ENCODE measurements at regions not wholly inside any gene's neighbourhood (a gene's known extent, or its start where the extent isn't known, plus 50 kb on each side); places are given as distances from the start of the nearest gene placed in this dataset.

DNA sequence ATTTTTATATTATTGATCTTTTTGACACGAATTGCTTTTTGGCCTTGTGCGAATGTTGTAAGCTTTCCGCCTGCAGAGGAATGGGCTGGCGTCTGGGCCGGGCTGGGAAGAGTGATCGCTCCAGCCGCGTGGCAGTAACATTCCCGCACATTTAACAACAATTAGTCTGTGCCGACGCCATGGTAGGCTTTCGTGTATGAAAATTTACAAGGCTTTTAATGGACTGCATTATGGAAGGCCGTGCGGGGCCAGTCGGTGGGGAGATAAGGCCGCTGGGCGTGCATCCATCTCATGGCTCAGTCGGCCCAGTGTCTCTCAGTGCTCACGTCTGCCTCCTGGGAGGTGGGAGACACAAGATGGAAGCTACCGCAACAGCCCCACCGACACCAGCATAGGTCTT is 142.2 kb downstream of the PHETA1 start:
- intact Hi-C loops (cut with DNase I): no loop called here
- Histone ChIP-seq H3K27ac (no peak overlapping the region), H3K36me3 (no peaks in the 10 kb centered on the region), H3K27me3 (peaks cover 0 to 20% (median 0%) of the 10 kb centered on the region in 9 donors), H3K4me1 (no peaks in the 10 kb centered on the region), H3K9me3 (no peaks in the 10 kb centered on the region), H3K4me3 (no peak overlapping the region)
- ATAC-seq: no peak
- no peak for DNase-seq
- 87 to 91% (median 88%) methylated on average over 21 of the region's 21 CpGs for WGBS, 4 donors
- TF ChIP-seq, protein P1, sequence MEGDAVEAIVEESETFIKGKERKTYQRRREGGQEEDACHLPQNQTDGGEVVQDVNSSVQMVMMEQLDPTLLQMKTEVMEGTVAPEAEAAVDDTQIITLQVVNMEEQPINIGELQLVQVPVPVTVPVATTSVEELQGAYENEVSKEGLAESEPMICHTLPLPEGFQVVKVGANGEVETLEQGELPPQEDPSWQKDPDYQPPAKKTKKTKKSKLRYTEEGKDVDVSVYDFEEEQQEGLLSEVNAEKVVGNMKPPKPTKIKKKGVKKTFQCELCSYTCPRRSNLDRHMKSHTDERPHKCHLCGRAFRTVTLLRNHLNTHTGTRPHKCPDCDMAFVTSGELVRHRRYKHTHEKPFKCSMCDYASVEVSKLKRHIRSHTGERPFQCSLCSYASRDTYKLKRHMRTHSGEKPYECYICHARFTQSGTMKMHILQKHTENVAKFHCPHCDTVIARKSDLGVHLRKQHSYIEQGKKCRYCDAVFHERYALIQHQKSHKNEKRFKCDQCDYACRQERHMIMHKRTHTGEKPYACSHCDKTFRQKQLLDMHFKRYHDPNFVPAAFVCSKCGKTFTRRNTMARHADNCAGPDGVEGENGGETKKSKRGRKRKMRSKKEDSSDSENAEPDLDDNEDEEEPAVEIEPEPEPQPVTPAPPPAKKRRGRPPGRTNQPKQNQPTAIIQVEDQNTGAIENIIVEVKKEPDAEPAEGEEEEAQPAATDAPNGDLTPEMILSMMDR (IDR thresholded peaks at IDR 0.05): no peak

DNA sequence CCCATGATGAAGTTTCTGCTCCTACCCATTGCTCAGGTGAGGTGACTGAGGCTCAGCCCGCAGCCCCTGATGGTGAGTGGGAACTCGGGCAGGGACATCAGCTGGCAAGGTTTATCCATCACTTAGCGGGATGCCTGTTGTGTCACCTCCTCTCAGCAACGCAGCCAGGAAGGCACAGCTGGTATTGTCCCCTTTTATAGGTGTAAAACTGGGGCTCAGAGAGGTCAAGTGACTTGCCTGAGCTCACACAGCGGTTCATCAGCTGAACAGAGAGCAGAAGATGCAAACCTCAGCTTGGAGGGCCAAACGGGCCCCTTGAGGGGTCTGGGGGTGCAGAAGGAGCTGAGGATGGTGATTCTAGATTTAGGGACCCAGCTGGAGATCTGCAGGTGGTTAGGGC is 143.6 kb downstream of the PHETA1 start:
- intact Hi-C loops (cut with DNase I): no loop called here
- H3K4me1 ChIP-seq: no peaks in the 10 kb centered on the region
- H3K9me3 ChIP-seq: no peaks in the 10 kb centered on the region
- H3K27me3 ChIP-seq: peaks cover 0 to 9% (median 0%) of the 10 kb centered on the region in 9 donors
- H3K27ac ChIP-seq: no peak overlapping the region
- H3K36me3 ChIP-seq: no peaks in the 10 kb centered on the region
- H3K4me3 ChIP-seq: no peak overlapping the region
- 83 to 86% (median 84%) methylated on average over 6 of the region's 6 CpGs for WGBS, 4 donors
- no peak for TF ChIP-seq POLR2A (IDR thresholded peaks at IDR 0.05)
- TF ChIP-seq, protein P1 (IDR thresholded peaks at IDR 0.05): no peak
- ATAC-seq: no peak
- DNase-seq: no peak

DNA sequence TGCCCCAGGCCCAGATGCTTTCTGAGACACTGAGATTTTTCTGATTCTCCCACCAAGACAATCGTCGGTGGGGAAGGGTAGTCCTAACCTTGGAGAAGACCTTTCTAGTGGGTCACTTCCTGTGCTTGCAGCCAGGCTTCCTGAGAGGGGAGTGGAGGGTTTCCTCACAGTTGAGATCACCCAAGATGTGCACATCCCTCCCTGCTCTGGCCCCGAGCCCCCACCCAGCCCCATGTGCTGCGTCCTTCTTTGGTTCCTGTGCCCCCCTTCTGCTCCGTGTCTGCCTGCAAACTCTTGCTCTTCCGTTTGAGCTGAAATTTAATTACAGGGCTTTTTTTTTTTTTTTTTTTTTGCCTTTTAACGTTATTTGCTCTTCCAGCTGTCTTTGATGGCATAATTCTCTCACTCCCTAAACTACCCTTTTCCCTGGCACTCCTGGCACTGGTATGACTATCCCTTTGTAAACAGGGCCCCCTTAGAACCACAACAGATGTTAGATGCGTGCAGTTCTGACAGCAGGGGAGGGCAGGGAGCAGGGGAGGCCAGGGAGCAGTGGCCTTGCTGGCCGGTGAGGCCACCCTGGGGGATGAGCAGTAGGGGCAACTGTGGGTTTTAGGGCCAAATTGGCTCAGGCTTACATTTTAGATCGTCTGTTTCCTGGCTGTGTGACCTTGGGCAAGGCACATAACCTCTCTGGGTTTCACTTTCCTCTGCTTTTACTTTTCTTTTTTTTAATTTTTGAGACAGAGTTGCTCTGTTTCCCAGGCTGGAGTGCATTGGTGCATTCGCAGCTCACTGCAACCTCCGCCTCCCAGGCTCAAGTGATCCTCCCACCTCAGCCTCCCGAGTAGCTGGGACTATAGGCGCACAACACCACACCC is 144.5 kb downstream of the PHETA1 start:
- no peaks in the 10 kb centered on the region for H3K9me3 ChIP-seq
- intact Hi-C loops (cut with DNase I): no loop called here
- TF ChIP-seq, protein P1 (IDR thresholded peaks at IDR 0.05): no peak
- no peak for TF ChIP-seq POLR2A (IDR thresholded peaks at IDR 0.05)
- WGBS, 4 donors: 45 to 49% (median 48%) methylated on average over 14 of the region's 14 CpGs
- no peak overlapping the region for H3K4me3 ChIP-seq
- no peak for ATAC-seq
- H3K27me3 ChIP-seq: peaks cover 0 to 10% (median 0%) of the 10 kb centered on the region in 9 donors
- no peak for DNase-seq
- no peak overlapping the region for H3K27ac ChIP-seq
- no peaks in the 10 kb centered on the region for H3K4me1 ChIP-seq
- no peaks in the 10 kb centered on the region for H3K36me3 ChIP-seq

DNA sequence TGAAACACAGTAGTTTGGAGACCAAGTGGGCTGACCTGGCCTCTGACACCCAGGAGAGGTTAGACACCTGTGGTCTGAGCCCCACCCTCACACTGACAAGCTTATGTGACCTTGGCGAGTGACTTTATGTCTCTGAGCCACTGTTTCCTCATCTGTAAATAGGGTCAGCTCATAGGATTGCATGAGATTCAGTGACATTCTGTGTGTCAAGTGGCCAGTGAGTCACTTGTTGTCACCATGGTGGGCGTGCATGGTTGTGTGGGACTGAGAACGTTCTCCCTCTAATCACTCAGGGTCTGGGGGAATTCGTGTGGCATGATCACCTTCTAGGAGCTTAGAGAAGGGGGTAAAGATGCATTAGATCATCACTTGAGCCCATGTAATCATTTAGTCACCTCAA is 146.4 kb downstream of the PHETA1 start:
- DNase-seq: no peak
- intact Hi-C loops (cut with DNase I): no loop called here
- Histone ChIP-seq H3K27ac (no peak overlapping the region), H3K4me3 (no peak overlapping the region), H3K36me3 (no peaks in the 10 kb centered on the region), H3K4me1 (no peaks in the 10 kb centered on the region), H3K9me3 (no peaks in the 10 kb centered on the region), H3K27me3 (peaks cover 0 to 12% (median 0%) of the 10 kb centered on the region in 9 donors)
- TF ChIP-seq, protein P1 (IDR thresholded peaks at IDR 0.05): no peak
- TF ChIP-seq POLR2A (IDR thresholded peaks at IDR 0.05): no peak
- ATAC-seq: no peak
- WGBS, 4 donors: 78 to 87% (median 83%) methylated on average over 4 of the region's 4 CpGs

Data from heart left ventricle (tissue), 16 donors.